HG03039 (cell line): ENCODE measurements at regions not wholly inside any gene's neighbourhood (a gene's known extent, or its start where the extent isn't known, plus 50 kb on each side); places are given as distances from the start of the nearest gene placed in this dataset.

Experiments
- ATAC-seq: cut with Tn5 transposase; IDR thresholded peaks from one replicate; pipeline ENCODE4 v1.9.1; 2021; ENCODE audit warnings: mild to moderate bottlenecking, moderate library complexity; ENCODE audit not compliant: unreplicated experiment

DNA sequence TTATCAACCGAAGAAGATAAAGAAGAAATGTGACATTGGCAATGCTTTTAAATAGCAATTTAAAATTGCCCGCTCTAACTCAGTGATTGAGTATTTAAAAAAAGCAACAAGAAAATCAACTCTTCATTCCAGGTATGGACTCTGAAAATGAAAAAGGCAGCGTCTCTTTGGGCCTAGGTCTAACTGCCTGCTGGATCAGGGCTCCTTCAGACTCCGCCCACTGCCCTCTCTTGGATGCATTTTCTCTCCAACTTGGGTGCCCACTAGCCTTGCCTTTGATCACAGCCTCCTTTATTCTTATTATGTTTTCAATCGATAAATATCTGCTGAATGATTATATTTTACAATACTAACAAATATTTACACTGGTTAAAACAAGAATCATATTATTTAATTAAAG, 268.9 kb downstream of the MRPL39 start:
- ATAC-seq, result no peak

DNA sequence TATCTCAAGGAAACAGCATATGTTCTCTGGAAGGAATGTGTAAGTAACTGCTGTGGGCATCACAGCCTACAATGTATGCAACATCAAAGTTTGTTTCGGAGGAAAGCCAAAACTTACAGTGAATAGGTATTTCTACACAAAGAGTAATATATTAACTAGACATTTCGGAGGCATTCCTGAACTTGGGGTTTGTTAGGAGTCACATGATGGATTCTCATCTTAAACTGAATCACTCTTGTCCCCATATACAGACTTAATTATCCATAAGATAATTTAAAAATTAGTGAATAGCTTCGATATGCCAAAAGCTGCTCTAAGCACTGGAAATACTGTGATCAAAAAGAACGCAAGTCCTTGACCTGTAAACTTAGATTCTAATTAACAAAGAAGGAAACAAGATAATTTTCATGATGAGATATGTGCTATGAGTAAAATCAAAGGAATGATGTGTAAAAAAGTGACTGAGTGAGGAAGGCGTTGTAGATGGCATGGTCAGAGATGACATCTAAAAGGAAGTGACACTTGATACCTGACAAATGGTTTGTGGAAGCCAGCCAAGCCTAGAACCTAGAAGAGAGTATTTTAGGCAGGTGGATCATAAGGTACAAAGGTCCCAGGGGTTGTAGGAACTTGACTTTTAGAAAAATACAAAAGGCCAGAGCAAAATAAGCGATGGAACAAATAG, 273.1 kb downstream of the MRPL39 start:
- ATAC-seq, result no peak

DNA sequence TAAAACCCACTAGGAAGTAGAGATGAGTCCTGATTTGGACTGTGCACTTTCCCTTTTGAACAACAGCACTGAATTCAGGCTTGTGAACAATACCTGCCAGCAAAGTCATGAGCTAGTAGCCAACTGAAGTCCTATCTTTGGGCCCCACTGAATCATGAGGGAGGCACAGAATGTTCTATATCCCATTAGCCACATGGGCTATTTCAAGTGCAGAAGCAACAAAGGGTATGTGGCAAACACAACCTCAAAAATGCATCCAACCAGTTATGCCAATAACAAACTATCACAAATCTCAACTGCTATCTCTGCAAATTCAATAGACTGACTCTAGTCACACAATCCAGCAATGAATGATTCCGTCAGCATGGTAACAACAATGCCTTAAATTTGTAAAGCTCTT, 276.0 kb downstream of the MRPL39 start:
- no peak for ATAC-seq

DNA sequence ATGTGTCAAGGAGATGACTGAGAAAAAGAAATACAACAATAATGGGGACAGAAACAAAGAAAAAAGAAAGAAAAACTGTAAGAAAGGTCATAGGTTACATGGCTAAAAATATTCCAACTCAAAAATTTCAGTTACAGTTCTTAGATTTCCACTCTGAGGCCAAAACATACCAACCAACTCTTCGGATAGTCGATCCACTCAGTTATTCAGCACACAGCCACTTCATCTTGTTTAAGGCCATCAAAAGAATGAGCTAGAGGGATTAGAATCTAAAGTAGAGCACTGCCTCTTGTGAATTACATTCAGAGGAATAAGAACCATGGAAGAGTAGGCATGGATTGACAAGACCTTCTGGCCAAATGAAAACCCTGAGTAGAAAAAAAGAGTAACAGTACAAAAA, 277.0 kb downstream of the MRPL39 start:
- ATAC-seq, result no peak

DNA sequence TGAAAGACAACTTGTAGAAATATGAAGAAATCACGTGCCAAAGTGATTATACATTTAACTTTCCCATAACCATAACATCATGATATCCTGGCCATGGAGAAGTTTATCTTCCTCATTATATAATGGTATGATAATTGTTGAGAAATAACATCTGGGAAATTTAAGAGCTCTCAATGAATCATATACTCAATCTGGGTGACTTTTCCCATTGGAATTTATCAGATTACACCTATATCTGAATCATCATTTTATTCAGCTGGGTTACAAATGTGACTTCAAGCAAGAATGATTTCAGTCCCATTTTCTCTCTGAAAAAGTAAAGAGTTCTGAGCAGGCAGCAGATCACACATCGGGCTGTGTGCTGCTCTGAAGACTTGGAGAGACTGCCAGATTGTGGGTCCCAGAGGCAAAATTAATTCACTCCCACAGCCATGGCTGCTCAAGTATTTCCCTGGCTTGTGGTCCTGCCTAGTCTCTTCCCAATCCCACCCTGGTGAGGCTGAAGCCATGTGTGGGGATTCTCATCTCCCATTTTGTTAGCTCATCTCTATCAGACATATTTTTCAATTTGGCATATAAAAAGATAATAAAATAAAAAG, 278.0 kb downstream of the MRPL39 start:
- no peak for ATAC-seq

DNA sequence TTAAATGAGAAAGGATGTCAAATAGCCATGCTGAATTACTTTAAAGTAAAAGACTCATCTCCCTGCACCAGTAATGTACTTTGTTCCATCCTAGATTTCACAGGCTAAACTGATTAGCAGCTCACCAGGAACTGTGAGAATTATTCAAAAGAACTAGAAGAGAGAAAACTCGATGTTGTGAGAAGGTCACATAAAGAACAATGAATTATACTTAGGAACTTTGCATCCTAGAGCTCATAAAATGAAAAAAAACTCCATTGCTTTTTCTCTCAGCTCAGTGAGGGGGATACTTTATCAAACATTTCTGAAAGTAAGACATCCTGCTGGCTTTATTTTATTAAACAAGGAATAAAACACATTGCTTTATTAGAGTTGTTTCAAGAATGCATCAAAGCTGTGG, 278.5 kb downstream of the MRPL39 start:
- ATAC-seq, result no peak

DNA sequence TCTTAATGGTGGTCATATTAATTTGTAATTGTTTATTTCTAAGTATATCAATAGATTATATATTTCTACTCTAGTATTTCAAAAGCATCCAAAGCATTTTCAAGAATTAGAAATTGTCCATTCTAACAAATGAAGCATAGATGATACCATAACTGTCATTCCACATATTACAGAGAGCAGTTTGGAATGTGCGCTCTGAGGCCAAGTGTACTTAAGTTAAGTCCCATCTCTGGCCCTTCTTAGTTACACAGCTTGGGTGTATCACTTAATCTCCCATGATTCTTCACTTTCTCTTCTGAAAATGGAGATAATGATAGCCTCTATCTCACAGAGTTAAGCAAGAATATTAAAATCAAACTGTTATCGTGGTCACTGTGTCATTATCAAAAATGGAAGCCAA, 281.1 kb downstream of the MRPL39 start:
- ATAC-seq, result no peak

DNA sequence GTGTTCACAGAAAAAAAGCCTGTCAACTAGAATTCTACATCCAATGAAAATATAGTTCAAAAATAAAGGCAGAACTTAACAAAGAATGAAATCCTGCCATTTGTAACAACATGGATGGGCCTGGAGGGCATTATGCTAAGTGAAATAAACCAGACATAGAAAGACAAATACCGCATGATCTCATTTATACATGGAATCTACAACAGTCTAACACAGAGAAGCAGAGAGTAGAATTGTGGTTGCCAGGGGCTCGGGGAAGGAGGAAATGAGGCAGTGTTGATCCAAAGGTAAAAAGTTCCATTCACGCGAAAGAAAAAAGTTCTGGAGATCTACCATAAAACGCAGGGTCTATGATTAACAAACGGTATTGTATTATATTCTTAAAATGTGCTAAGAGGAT, 282.6 kb downstream of the MRPL39 start:
- no peak for ATAC-seq

DNA sequence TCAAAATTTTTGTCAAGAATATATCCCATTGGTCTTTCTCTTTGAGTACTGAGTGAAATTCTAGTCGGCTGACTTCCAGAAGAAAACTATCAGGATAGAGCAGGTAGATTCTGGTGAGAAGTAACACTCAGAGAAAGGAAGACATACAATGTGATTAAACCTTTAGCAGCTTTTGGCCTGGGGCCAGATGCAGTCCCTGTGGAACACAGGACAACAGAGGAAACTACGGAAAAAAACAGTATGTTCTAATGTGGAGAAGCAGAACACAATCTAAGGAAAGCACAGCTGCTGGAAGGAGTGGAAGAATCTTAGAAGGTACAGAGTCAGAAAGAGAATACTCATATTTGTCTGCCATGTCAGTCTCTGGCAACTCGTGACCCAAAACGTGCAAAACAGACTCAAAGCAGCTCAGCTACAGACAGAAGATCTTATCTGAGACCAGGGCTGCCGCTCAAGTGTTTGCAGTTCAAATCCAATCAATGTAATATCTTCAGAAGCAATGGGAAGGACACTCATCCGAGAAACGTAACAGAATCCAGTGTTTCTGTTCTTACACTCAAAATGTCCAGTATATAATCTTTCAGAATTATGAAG, 283.8 kb downstream of the MRPL39 start:
- ATAC-seq, result no peak

DNA sequence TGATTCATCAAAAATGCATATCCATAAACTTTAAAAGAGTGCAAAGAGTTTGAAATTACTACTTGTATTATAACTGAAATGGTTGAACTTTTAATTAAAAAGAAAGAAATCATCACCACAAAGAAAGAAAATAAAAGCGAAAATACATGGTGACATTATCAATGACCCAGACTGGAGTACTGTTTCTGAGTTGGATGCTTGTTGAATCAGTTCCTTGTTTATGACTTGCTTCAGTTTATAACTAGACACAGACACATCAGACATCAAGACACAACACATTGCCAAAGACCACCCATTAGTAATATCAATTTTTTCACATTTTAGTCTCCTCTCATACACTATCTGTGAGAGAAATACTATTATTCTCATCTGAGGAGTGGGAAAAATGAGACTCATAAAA, 293.0 kb downstream of the MRPL39 start:
- ATAC-seq, result no peak

DNA sequence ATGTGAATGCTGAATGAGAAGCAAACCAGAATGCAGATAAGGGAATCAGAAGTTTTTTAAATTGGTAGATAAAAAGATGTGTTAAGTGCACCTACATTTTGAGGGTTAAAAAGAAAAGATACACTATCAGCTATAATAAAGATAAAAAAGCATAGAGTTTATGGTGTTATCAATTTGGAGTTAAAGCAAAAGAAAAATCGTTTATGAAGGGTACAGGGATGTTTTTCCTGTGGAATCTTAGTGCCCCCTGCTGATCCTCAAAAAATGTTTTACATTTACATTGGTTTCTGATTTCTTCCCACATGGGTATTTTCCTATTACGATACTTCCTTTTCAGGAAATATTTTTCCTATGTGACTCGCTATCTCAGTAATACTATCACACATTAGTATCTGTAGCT, 293.5 kb downstream of the MRPL39 start:
- ATAC-seq, result no peak

DNA sequence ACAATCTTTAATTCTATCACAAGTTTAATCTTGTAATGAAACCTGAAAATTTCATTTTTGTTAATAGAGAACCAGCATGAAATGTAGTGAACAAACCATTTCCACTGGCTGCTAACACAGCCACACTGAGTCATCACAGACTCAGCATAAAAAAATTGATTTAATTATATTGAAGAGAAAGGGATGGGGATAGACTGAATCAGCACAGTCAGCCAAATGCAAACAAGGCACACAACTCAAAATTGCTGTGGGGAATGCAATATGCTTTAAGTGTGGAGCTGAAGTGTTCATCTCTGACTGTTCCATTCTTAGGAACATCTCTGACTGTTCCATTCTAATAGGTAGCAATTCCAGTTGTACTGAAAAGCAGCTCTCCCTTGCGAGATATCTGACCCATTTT, 299.8 kb downstream of the MRPL39 start:
- no peak for ATAC-seq

DNA sequence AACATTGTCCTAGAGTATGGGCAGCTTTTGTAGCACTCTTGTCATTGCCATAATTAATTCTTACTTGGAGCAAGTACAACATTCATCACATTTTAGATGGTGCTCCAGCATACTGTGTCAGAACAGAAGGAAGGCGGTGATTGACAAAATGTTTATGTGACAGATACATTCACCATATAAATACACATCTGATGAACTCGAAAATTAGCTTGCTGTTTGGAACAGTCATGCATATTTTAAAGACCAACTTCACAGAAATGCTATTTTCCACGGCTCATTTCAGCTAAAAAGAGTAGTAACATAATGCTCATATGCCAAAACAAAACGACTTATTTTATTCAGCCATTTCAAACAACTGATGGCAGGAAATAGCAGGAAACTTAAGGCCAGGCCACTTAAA, 302.7 kb downstream of the MRPL39 start:
- ATAC-seq, result no peak

DNA sequence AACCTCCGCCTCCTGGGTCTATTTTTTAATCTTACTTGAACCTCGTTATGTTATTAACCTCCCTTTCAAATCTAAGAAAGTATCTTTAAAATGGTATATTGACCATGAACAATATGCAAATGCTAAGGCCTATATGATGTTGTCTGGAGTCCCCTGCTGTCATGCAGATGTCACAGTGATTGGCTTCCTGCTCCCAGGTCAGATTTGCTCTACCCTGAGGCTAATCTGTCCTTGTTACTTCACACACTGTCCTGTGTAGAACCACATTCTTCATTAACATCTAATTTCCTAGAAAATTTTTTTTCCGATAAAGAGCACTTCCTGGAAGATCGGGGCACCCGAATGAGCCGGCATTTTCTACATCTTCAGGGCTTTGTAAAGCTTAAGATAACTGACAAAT, 306.6 kb downstream of the MRPL39 start:
- no peak for ATAC-seq

DNA sequence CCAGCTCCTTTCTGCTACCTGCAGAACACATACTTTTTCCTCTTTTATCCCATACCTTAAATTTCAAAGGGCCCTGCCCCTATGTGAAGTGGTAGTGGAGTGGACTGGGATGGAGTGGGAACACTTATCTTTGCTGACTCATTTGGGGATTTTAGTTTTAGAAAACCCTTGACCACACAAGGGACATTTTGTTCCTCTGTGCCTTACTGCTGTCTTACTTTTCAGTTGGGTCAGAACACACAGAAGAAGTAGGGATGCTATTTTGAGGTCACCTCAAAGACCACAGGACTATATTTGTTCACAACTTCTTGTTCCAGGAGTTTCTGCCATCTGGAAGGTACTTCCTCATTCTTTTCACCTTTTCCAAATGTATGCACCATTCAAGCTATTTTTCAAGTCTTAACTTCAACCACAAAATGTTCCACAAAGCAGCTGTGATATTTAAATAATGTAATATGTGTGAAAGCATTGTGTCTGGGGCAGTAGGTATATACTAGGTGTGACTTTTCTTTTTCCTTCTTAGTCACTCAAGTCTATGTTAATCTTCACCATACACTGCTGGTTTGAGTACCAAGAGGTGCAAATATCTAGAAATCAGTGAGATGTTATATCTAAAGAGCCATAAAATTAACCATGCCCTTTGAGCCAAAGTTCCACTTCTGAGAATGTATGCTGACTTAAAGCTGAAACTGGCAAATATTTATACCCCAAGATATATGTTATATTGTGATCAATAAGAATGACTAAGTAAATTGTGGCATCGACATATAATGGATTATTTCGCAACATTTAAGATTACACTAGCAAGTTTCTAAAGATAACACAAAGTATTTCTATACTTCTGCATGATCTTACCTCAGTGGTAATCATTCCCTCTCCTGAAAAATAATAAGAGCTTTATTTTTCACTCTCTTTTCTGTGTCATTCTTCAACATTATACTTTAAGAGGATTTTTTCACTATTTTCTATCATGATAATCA, 308.5 kb downstream of the MRPL39 start:
- ATAC-seq, result peak; percentile 88

DNA sequence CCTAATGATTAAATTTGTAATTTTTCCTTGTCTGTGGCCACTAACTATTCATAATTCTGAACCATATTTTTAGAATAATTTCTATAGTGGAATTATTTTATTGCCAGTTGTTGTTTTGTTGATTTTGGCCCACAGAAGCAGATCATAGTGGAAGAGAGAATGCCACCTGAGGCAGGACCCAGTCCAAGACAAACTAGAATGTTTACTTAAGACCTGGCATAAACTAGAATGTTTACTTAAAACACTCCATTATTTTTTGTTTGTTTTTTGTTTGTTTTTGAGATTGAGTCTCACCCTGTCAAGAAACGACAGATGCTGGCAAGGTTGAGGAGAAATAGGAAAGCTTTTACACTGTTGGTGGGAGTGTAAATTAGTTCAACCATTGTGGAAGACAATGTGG, 310.2 kb downstream of the MRPL39 start:
- no peak for ATAC-seq

DNA sequence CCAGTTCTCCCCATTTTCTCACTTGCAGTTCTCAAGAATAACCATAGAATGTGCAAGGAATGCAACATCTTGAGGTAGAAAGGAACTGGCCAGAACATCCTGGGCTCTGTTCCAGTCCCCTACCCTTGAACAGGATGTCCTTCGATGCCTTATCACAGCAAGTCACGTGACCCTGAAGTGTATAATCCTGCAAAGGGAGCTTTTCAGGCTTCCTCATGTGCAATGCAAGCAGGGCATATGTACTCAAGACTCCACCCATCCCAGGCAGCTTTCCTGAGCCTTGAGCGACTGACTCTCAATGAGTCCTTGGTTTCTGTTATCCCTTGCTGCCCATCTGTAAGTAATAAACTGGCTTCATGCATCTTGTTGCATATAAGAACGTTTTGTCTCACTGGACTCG, 311.0 kb downstream of the MRPL39 start:
- ATAC-seq, result no peak

DNA sequence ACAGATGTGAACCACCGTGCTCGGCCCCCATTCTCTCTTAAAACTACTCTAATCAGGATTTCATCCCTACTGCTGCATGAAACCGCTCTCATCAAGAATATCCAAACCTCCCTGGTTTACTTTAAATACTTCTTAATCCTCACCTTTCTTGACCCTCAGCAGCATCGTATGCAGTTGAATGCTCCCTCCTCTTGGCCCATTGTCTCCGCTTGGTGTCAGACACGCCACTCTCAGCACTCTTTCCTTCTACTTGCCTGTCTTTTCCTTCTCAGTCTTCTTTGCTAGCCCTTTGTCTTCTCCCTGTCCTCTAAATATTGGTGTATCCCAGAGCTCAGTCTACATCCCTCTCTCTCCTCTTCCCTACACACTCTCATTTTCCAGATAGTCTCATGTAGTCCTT, 314.9 kb downstream of the MRPL39 start:
- ATAC-seq, result no peak

DNA sequence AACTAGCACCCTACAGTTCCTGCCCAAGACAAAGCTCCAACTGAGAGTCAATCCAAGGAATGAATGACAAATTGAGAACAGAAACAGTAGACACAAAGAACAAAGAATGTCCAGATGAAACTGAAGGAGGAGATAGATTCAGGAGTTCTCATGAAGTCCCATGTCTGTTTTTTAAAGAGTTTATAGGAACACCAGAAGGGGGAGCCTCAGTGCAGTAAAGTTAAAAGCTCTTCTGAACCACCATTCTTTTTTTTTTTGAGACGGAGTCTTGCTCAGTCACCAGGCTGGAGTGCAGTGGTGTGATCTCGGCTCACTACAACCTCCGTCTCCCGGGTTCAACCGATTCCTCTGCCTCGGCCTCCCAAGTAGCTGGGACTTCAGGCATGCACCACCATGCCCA, 323.6 kb downstream of the MRPL39 start:
- no peak for ATAC-seq

DNA sequence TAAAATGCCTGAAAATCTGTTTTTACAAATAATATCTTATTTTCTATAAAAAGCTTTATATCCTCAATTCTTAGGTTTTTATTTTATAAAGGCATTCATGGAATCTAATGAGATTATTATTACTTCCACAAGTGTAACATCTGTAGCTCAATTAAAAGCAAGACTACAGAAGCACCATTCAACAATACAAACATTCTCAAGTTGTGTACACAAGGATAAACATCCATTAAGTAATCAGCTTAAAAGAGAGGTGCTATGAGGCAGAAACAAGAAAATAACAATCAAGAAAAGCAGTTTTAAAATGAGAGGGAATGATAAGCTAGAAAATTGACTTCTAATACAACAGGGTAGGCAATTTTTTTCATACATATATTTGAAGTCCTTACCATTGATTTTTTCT, 326.1 kb downstream of the MRPL39 start:
- ATAC-seq, result no peak

DNA sequence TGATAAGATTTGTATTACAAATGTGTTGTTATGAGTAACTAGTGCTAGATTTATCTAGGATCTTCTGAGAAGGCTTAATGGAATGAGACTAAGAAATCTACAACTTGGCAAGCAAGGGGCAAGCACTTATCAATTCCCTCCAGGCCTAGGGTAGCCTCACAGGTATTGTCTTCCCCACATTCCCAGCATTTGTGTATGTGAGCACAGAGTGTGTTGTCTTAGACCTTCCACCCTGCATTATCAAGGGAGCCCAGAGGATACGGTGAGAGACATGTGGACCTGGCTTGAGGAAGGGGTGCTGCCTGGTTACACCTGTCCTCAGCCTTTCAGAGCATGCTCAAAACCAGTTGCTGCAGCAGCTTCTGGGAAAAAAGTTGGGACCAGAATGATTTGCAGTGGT, 327.2 kb downstream of the MRPL39 start:
- ATAC-seq, result no peak

DNA sequence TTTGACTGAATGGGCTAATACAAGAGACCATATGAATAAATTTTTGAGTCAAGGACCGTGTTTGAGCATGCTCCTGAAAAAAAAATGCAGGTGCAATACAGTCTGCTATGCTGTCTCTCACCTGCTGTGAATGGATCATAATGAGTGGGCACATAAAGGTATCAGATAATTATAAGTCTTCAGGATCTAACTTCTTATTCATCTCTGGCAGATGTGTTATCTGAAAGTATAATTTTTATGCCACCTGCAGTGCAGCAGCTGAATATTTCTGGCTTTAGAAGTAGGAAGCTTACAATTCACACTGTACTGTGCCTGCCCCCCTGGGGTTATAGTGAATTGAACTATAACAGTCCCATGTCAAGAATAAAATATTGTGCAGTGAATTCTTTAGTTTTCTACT, 333.3 kb downstream of the MRPL39 start:
- ATAC-seq, result no peak
